Caco-2 (cell line): ENCODE measurements at regions not wholly inside any gene's neighbourhood (a gene's known extent, or its start where the extent isn't known, plus 50 kb on each side); places are given as distances from the start of the nearest gene placed in this dataset.
"Not testable (repeated sequence)": the region's sequence is repeated elsewhere in the genome, so short reads cannot be mapped to it uniquely, and the experiment has no call there.

Experiments
- BruUV-seq: library from RNA; stranded (reverse); fragments of 400-500 nt; replicated peaks from 2 replicates; lab custom pipeline; 2021; lab: Mats Ljungman, UMichigan
- CTCF ChIA-PET: fragments of 300-600 bp; sonication (Branson Sonifier 250); formaldehyde crosslinking; loops from one replicate; lab custom pipeline; 2022; ENCODE audit warnings: antibody characterized with exemption; lab: Charles Lee
- POLR2A ChIA-PET: fragments of 300-600 bp; sonication (Branson Sonifier 250); formaldehyde crosslinking; loops from one replicate; lab custom pipeline; 2022; ENCODE audit warnings: antibody characterized with exemption; lab: Charles Lee
- DNase-seq, 2 experiments: peaks; one replicate each; pipeline versions ENCODE4 v3.0.0 to v3.0.0-alpha.2; 2020 to 2022
- H3K27me3 ChIP-seq: replicated peaks from 2 replicates; pipeline ENCODE4 v1.6.0; 2011; ENCODE audit warnings: low read length; ENCODE audit not compliant: control insufficient read depth, insufficient read depth
- H3K36me3 ChIP-seq: 2 replicates; pipeline ENCODE4 v1.5.1; 2011; ENCODE audit warnings: low read length; ENCODE audit not compliant: control insufficient read depth, insufficient read depth
- H3K4me1 ChIP-seq: fragments of 250-450 bp; sonication (Bioruptor Pico); 2 replicates; pipeline ENCODE4 v1.5.1; 2020; ENCODE audit warnings: mild to moderate bottlenecking
- H3K4me3 ChIP-seq: 2 replicates; pipeline ENCODE4 v1.5.1; 2011; ENCODE audit warnings: low read depth, mild to moderate bottlenecking, control low read depth, low read length
- H3K9me3 ChIP-seq: fragments of 250-450 bp; sonication (Bioruptor Pico); 2 replicates; pipeline ENCODE4 v1.5.1; 2020; ENCODE audit warnings: mild to moderate bottlenecking, moderate library complexity
- H3K27ac Mint-ChIP-seq: one replicate; pipeline ENCODE4 v1.8.0; 2022; ENCODE audit warnings: mixed read lengths; ENCODE audit not compliant: unreplicated experiment
- H3K27me3 Mint-ChIP-seq: one replicate; pipeline ENCODE4 v1.8.0; 2022; ENCODE audit warnings: mixed read lengths; ENCODE audit not compliant: insufficient read depth, unreplicated experiment
- H3K36me3 Mint-ChIP-seq: one replicate; pipeline ENCODE4 v1.8.0; 2022; ENCODE audit warnings: mild to moderate bottlenecking, mixed read lengths; ENCODE audit not compliant: insufficient read depth, unreplicated experiment
- H3K4me1 Mint-ChIP-seq: one replicate; pipeline ENCODE4 v1.8.0; 2022; ENCODE audit warnings: low read depth, mixed read lengths; ENCODE audit not compliant: unreplicated experiment
- H3K4me3 Mint-ChIP-seq: one replicate; pipeline ENCODE4 v1.8.0; 2022; ENCODE audit warnings: mild to moderate bottlenecking, moderate library complexity, mixed read lengths; ENCODE audit not compliant: unreplicated experiment
- H3K9me3 Mint-ChIP-seq: one replicate; pipeline ENCODE4 v1.8.0; 2022; ENCODE audit warnings: mixed read lengths; ENCODE audit not compliant: unreplicated experiment
- CTCF ChIP-seq, 2 experiments: fragments of 200-600 bp in 1 of 2; IDR thresholded peaks; 1 replicate in 1 of 2; 2 replicates in 1 of 2; pipeline versions ENCODE4 v1.5.1 to v1.8.0; 2011 to 2022; ENCODE audit warnings: antibody characterized with exemption in 1 of 2, control low read depth in 1 of 2, inconsistent platforms in 1 of 2, low read depth in 1 of 2, low read length in 1 of 2, mild to moderate bottlenecking in 1 of 2, moderate library complexity in 1 of 2; ENCODE audit not compliant: insufficient read depth in 1 of 2, severe bottlenecking in 1 of 2, unreplicated experiment in 1 of 2
- intact Hi-C: fragments of 100-400 bp; cut with micrococcal nuclease; formaldehyde crosslinking; loops from one replicate; pipeline ENCODE4 v1.10.0; 2022; ENCODE audit not compliant: unreplicated experiment

- Mint-ChIP-seq H3K4me1 (no peaks in the 10 kb centered on the region), H3K4me3 (no peak overlapping the region), H3K36me3 (no peaks in the 10 kb centered on the region), H3K9me3 (no peaks in the 10 kb centered on the region), H3K27me3 (no peaks in the 10 kb centered on the region), H3K27ac (no peak overlapping the region)
- Histone ChIP-seq H3K36me3 (no peaks in the 10 kb centered on the region), H3K9me3 (no peaks in the 10 kb centered on the region), H3K27me3 (no peaks in the 10 kb centered on the region), H3K4me3 (no peak overlapping the region), H3K4me1 (no peaks in the 10 kb centered on the region)
- no peak for TF ChIP-seq CTCF (IDR thresholded peaks at IDR 0.05; ENCODE audit: insufficient read depth in 1 of 2, low read depth in 1 of 2, low read length in 1 of 2, severe bottlenecking in 1 of 2, unreplicated experiment in 1 of 2)
- ChIA-PET CTCF (no interaction called here), POLR2A (no interaction called here)
- intact Hi-C loops, result no loop called here
- DNase-seq, result no peak
- no TSS peak for BruUV-seq
Measured at GRCh38 chr5:82719368-82719767, 357.8 kb downstream of the TMEM167A start.

GRCh38 chr5:82717738-82718137 lies 359.5 kb downstream of the TMEM167A start:
- Histone ChIP-seq H3K9me3 (no peaks in the 10 kb centered on the region), H3K4me1 (no peaks in the 10 kb centered on the region), H3K4me3 (no peak overlapping the region), H3K27me3 (no peaks in the 10 kb centered on the region), H3K36me3 (no peaks in the 10 kb centered on the region)
- no peak for TF ChIP-seq CTCF (IDR thresholded peaks at IDR 0.05; ENCODE audit: insufficient read depth in 1 of 2, low read depth in 1 of 2, low read length in 1 of 2, severe bottlenecking in 1 of 2, unreplicated experiment in 1 of 2)
- CTCF ChIA-PET, result no interaction called here
- Mint-ChIP-seq H3K27me3 (no peaks in the 10 kb centered on the region), H3K4me1 (no peaks in the 10 kb centered on the region), H3K4me3 (no peak overlapping the region), H3K9me3 (peaks cover 12% of the 10 kb centered on the region), H3K27ac (no peak overlapping the region), H3K36me3 (no peaks in the 10 kb centered on the region)
- POLR2A ChIA-PET, result no interaction called here
- intact Hi-C loops, result no loop called here
- BruUV-seq, result no TSS peak
- no peak for DNase-seq

GRCh38 chr5:82714732-82715131 lies 362.5 kb downstream of the TMEM167A start:
- H3K36me3 ChIP-seq, BruUV-seq, CTCF ChIA-PET, H3K4me1 ChIP-seq, H3K9me3 ChIP-seq, POLR2A ChIA-PET, DNase-seq, H3K27ac Mint-ChIP-seq, intact Hi-C loops, H3K27me3 ChIP-seq, H3K4me1 Mint-ChIP-seq, H3K4me3 Mint-ChIP-seq, H3K27me3 Mint-ChIP-seq, H3K4me3 ChIP-seq, H3K36me3 Mint-ChIP-seq: not testable (repeated sequence)
- peaks cover 12% of the 10 kb centered on the region for H3K9me3 Mint-ChIP-seq

GRCh38 chr5:82713811-82714210 lies 363.4 kb downstream of the TMEM167A start:
- H3K4me3 ChIP-seq, result no peak overlapping the region
- no peak for TF ChIP-seq CTCF (IDR thresholded peaks at IDR 0.05; ENCODE audit: insufficient read depth in 1 of 2, low read depth in 1 of 2, low read length in 1 of 2, severe bottlenecking in 1 of 2, unreplicated experiment in 1 of 2)
- H3K4me3 Mint-ChIP-seq, result no peak overlapping the region
- intact Hi-C loops, result no loop called here
- H3K9me3 ChIP-seq, result no peaks in the 10 kb centered on the region
- no peaks in the 10 kb centered on the region for H3K36me3 Mint-ChIP-seq
- BruUV-seq, result no TSS peak
- H3K27me3 Mint-ChIP-seq, result no peaks in the 10 kb centered on the region
- 0 out of 2 replicates have a peak, but pooled peaks cover under 1% of the 10 kb centered on the region for H3K4me1 ChIP-seq
- peaks cover 12% of the 10 kb centered on the region for H3K9me3 Mint-ChIP-seq
- H3K27me3 ChIP-seq, result no peaks in the 10 kb centered on the region
- H3K36me3 ChIP-seq, result no peaks in the 10 kb centered on the region
- H3K27ac Mint-ChIP-seq, result no peak overlapping the region
- peaks cover 1% of the 10 kb centered on the region for H3K4me1 Mint-ChIP-seq
- no peak for DNase-seq
- POLR2A ChIA-PET, result no interaction called here
- CTCF ChIA-PET, result no interaction called here
